ENCODE measurements at regions not wholly inside any gene's neighbourhood (a gene's known extent, or its start where the extent isn't known, plus 50 kb on each side); places are given as distances from the start of the nearest gene placed in this dataset.

DNA sequence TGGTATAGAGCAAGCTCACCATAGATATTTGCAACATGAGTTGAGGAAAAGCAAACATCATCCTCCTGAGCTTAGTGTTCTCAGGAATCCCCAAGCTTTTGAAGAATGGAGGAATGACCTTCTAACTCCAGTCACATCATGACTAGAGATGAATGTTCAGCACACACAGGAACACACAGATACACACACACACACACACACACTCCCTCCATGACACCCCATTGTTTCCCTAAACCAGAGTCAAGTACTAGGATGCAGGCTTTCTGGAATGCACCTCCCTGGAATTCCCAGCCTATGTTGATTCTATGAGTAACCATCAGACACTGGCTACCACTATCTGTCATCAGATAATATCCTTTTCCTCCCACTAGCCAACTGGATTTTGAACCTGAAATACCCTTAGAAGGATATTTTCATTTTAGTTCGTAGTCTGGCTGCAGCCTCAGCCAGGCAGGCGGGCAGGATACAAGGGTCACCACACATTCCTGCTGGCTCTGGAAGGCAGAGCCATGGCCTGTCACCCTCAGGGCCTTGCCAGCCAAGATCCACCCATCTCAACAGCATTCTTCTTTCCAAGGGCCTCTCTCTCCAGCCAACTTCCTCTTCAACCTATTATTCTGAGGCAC, 162.4 kb downstream of the FOXO1 start:
- TF ChIP-seq CTCF (conservative IDR thresholded peaks at IDR 0.05; ENCODE audit: low read depth in 2 of 2) (no peak), POLR2AphosphoS5 (IDR thresholded peaks at IDR 0.05; ENCODE audit: low read depth) (no peak), CREB1 (CRISPR knock-in tag; IDR thresholded peaks at IDR 0.05; ENCODE audit: low read depth) (no peak), EZH2 (IDR thresholded peaks at IDR 0.05; ENCODE audit: low read depth, unreplicated experiment) (no peak), ZNF331 (CRISPR knock-in tag; IDR thresholded peaks at IDR 0.05; ENCODE audit: low read depth) (no peak), STAT1 (IDR thresholded peaks at IDR 0.05; ENCODE audit: unreplicated experiment) (no peak), REST (IDR thresholded peaks at IDR 0.05; ENCODE audit: unreplicated experiment) (no peak)

All from GM23338 (cell line).